Cardiac muscle cell (in vitro differentiated cells and primary cell): ENCODE measurements at regions not wholly inside any gene's neighbourhood (a gene's known extent, or its start where the extent isn't known, plus 50 kb on each side); places are given as distances from the start of the nearest gene placed in this dataset.

ENCODE experiments used
- DNase-seq, 2 donors: peaks; one replicate each; pipeline versions ENCODE4 v3.0.0 to v3.0.0-alpha.2; 2010 to 2017; ENCODE audit warnings: low read depth in 1 of 2, low spot score in 1 of 2
- H3K27ac ChIP-seq: fragments of 200-600 bp; sonication (generic); 2 replicates; pipeline ENCODE4 v1.5.1; 2016
- H3K27me3 ChIP-seq: fragments of 200-600 bp; sonication (generic); 2 replicates; pipeline ENCODE4 v1.6.0; 2016; ENCODE audit warnings: control low read depth
- H3K36me3 ChIP-seq: fragments of 200-600 bp; sonication (generic); 2 replicates; pipeline ENCODE4 v1.5.1; 2016; ENCODE audit warnings: control low read depth
- H3K4me1 ChIP-seq: fragments of 200-600 bp; sonication (generic); 2 replicates; pipeline ENCODE4 v1.8.1; 2017; ENCODE audit warnings: low read depth, mild to moderate bottlenecking, mixed run types
- H3K4me3 ChIP-seq: fragments of 200-600 bp; sonication (generic); 2 replicates; pipeline ENCODE4 v1.5.1; 2016; ENCODE audit warnings: mild to moderate bottlenecking
- H3K9me3 ChIP-seq: fragments of 200-600 bp; sonication (generic); 2 replicates; pipeline ENCODE4 v1.5.1; 2017; ENCODE audit warnings: low read depth, mild to moderate bottlenecking, control low read depth
- TF ChIP-seq, protein P1 (sequence below): IDR thresholded peaks from 2 replicates; pipeline ENCODE4 v1.5.1; 2012; ENCODE audit warnings: low read depth, mild to moderate bottlenecking, low read length

GRCh38 chr12:38099686-38100085 is 216.9 kb upstream of the ALG10B start:
- Histone ChIP-seq H3K4me1 (no peaks in the 10 kb centered on the region), H3K27me3 (no peaks in the 10 kb centered on the region), H3K36me3 (no peaks in the 10 kb centered on the region), H3K9me3 (no peaks in the 10 kb centered on the region), H3K27ac (no peak overlapping the region), H3K4me3 (no peak overlapping the region)
- peak in 1 of 2 donors; percentile 1 for DNase-seq
- TF ChIP-seq, protein P1, sequence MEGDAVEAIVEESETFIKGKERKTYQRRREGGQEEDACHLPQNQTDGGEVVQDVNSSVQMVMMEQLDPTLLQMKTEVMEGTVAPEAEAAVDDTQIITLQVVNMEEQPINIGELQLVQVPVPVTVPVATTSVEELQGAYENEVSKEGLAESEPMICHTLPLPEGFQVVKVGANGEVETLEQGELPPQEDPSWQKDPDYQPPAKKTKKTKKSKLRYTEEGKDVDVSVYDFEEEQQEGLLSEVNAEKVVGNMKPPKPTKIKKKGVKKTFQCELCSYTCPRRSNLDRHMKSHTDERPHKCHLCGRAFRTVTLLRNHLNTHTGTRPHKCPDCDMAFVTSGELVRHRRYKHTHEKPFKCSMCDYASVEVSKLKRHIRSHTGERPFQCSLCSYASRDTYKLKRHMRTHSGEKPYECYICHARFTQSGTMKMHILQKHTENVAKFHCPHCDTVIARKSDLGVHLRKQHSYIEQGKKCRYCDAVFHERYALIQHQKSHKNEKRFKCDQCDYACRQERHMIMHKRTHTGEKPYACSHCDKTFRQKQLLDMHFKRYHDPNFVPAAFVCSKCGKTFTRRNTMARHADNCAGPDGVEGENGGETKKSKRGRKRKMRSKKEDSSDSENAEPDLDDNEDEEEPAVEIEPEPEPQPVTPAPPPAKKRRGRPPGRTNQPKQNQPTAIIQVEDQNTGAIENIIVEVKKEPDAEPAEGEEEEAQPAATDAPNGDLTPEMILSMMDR, result no peak

GRCh38 chr12:38101753-38102152 is 214.8 kb upstream of the ALG10B start:
- Histone ChIP-seq H3K4me3 (no peak overlapping the region), H3K27ac (no peak overlapping the region), H3K9me3 (no peaks in the 10 kb centered on the region), H3K36me3 (no peaks in the 10 kb centered on the region), H3K4me1 (no peaks in the 10 kb centered on the region), H3K27me3 (no peaks in the 10 kb centered on the region)
- TF ChIP-seq, protein P1, result no peak
- DNase-seq, result no peak

DNA sequence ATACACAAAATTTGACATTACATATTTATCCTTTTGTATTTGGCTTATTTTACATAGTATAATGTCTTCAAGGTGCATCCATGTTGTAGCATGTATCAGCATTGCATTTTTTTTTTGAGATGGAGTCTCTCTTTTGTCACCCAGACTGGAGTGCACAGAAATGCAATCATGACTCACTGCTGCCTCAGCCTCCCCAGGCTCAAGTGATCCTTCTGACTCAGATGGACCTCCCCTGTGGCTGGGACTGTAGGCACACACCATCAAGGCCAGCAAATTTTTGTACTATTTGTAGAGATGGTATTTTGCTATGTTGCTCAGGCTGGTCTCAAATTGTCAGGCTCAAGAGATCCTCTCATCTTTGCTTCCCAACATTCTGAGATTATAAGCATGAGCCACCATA is 214.4 kb upstream of the ALG10B start:
- H3K27ac ChIP-seq, result no peak overlapping the region
- TF ChIP-seq, protein P1, result no peak

GRCh38 chr12:38110026-38110699 is 206.4 kb upstream of the ALG10B start:
- H3K4me3 ChIP-seq, result no peak overlapping the region
- H3K27ac ChIP-seq, result no peak overlapping the region
- TF ChIP-seq, protein P1, result no peak
- H3K4me1 ChIP-seq, result no peaks in the 10 kb centered on the region
- H3K9me3 ChIP-seq, result no peaks in the 10 kb centered on the region
- DNase-seq, result no peak
- no peaks in the 10 kb centered on the region for H3K36me3 ChIP-seq
- no peaks in the 10 kb centered on the region for H3K27me3 ChIP-seq

More for the DNA sequence above, 214.4 kb upstream of the ALG10B start:
- no peak for DNase-seq
- Histone ChIP-seq H3K36me3 (no peaks in the 10 kb centered on the region), H3K4me3 (no peak overlapping the region), H3K27me3 (no peaks in the 10 kb centered on the region), H3K9me3 (no peaks in the 10 kb centered on the region), H3K4me1 (no peaks in the 10 kb centered on the region)

- H3K9me3 ChIP-seq, result no peaks in the 10 kb centered on the region
- H3K4me1 ChIP-seq, result no peaks in the 10 kb centered on the region
- H3K27me3 ChIP-seq, result no peaks in the 10 kb centered on the region
- H3K4me3 ChIP-seq, result no peak overlapping the region
- H3K27ac ChIP-seq, result no peak overlapping the region
- H3K36me3 ChIP-seq, result no peaks in the 10 kb centered on the region
- DNase-seq, result no peak
- TF ChIP-seq, protein P1, result no peak
Observed at GRCh38 chr12:38113991-38114390, 202.6 kb upstream of the ALG10B start.
